Stimulated activated CD4-positive, alpha-beta T cell treated with anti-CD3 and anti-CD28 coated beads, Interleukin-2, amount 100 ng/mL, for 4 hours (primary cell): ENCODE measurements at regions not wholly inside any gene's neighbourhood (a gene's known extent, or its start where the extent isn't known, plus 50 kb on each side); places are given as distances from the start of the nearest gene placed in this dataset.

Experiments used
- DNase-seq: peaks from one replicate; pipeline ENCODE4 v3.0.0-alpha.2; 2020; ENCODE audit warnings: low read depth

DNA sequence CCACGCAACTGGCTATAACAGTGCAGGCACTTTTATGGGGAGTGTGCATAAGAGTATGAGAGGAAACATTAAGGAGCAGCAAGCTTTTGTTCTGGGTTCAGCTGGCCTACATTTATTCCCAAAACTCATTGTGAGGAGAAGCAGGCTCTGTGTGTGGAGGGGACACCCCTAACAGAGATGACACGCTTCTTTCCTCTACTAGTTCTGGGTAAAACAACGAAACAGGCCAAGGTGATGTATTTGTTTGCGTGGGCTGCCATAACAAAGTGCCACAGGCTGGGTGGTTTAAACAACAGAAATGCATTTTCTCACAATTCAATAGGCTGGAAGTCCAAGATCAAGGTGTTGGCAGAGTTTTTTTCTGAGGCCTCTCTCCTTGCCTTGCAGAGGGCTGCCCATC, 488.6 kb downstream of the MID1IP1 start:
- no peak for DNase-seq

DNA sequence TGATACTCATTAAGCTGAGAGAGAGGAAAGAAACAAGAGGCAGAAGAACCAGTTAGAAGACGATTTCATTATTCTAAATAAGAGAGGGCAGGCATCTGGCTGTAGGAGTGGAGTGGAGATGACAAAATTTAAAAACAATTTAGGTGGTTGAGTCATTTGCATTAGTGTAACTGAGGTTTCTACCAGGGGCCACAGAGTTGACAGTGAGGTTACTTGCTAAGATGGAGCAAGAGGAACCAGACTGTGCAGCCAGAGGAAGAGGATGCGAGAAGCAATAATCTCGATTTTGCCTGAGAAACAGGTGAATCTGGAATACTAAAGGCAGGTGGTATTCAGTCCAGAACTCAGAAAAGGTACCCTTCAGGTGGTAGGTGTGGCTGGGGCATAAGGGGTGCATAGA, 491.9 kb downstream of the MID1IP1 start:
- DNase-seq: no peak

DNA sequence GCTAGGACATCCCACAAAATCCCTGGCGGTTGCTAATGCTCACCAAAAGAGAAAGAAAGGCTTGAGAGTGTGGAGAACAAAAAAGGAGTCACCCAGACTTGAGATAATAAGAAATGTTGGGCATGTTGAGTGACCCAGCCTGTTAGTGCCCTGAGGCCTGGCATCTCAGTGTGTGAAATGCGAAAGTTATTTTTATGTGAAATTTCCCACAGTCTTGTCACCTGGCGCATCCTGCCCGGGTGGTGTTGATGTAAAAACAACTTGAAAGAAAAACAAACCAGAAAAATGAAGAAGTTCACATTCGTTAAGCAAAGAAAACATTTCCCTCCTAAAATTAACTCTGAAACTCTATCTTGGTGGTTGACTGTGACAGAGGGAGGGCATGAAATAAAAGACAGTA, 495.2 kb downstream of the MID1IP1 start:
- DNase-seq: no peak

DNA sequence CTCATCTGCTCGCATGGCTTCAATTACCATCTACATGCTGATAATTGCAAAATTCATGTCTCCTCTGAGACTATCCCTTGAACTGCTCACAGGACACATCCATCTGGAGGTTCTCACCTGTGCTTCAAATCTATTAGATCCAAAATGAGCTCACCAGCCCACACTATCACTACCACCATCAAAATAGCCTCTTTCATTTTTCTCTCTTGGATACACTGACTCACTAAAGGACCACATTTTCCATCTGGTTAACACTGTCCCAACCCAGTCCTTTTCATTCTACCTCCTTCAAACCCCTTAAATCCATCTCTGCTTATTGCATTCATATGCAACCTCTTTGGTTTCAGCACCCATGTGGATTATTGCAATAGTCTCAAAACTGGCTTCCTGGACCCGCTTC, 497.6 kb downstream of the MID1IP1 start:
- no peak for DNase-seq

DNA sequence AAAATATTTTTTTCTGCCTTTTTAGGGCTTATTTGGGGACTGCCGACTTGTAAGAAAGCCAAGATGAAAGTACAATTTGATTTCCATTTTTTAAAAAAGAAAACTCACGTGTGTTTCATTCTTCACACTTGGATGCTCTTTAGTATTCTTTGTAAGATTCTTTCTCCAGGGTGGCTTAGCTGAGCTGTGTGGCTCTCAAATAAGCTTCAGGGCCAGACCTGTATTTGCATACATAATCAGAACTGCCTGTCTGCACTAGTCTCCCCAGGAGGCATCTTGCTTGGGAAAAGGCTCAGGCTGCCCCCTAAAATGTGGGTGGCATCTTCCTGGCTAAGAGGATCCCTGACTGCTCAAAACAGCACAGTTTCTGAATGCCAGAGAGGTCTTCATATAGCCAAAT, 498.4 kb downstream of the MID1IP1 start:
- DNase-seq: no peak

DNA sequence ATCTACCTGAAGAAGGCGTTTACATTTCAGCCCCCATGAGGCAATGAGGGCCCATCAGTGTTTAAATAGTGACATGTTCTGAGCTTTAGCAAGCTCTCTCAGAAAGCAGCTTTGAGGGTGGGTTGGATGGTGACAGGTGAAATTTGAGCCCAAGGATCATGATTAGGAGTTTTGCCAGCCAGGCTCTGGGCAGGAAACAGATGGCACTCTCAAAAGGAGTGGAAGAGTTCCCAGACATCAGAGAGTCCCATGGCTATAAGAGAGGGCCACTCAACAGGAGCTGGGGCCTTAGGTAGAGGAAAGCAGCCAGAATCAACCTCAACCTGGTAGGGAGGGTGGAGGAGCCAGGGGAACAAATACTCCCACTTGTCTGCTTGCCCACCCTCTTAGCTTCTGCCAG, 499.8 kb downstream of the MID1IP1 start:
- no peak for DNase-seq

DNA sequence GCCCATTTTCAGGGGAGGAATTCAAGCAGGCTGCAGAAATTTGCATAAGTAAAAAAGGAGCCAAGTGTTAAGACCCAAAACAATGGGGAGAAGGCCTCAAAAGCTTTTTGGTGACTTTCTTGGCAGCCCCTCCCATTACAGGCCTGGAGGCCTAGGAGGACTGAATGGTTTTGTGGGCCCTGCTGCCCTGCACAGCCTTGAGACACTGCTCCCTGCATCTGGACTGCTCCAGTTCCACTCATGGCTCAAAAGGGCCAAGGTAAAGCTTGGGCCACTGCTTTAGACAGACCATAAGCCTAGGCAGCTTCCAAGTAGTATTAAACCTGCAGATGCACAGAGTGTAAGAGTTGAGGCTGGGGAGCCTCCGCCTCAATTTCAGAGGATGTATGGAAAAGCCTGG, 501.6 kb downstream of the MID1IP1 start:
- DNase-seq: no peak

DNA sequence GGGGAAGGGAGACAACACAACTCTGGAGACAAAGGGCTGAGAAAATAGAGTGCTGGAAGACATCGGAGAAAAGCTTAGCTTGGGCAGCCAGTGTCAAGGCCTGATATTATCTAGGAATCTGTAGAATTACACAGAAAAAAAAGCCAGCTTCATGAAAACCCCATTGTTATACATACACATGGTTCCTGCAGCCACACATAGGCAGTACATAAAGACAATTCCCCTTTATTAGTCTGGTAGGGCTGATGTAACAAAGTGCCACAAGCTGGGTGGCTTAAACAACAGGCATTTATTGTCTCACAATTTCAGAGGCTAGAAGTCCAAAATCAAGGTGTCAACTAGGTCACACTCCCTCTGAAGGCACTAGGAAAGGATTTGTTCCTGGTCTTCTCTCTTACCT, 503.5 kb downstream of the MID1IP1 start:
- DNase-seq: no peak

DNA sequence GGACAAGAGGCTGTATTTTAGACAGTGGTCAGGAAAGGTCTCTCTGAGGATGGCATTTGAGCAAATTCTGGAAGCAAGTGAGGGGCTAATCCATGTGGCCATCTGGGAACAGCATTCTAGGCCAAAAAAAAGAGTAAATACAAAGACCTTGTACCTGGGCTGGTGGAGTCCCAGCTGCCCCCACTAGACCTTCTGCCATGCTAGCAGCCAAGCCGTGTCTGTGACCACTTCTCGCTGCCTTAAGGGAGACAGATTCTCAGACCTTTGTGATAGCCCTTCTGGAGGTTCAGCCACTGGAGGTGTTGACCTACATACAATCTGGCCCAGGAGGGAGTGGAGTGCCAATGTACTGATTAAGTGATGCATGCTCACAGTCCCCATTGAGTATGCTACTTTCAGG, 506.2 kb downstream of the MID1IP1 start:
- no peak for DNase-seq

DNA sequence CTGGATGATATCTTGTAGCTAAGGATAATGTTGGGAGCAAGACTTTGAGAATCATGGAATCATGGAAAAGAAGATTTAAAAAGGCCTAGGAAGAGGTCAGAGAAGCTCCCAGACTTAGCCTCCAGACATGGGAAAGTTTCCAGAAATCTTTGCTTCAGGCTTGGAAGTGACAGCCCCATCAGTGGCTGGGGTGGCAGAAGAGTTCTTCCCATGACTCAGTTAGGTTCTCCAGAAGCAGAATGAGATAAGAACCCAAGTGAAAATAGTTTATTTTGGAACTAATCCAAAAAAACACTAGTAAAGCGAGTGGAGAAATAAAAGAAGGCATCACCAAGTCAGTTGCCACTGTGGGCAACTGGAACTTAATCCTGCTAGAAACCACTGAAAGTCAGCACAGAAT, 506.9 kb downstream of the MID1IP1 start:
- DNase-seq: no peak

DNA sequence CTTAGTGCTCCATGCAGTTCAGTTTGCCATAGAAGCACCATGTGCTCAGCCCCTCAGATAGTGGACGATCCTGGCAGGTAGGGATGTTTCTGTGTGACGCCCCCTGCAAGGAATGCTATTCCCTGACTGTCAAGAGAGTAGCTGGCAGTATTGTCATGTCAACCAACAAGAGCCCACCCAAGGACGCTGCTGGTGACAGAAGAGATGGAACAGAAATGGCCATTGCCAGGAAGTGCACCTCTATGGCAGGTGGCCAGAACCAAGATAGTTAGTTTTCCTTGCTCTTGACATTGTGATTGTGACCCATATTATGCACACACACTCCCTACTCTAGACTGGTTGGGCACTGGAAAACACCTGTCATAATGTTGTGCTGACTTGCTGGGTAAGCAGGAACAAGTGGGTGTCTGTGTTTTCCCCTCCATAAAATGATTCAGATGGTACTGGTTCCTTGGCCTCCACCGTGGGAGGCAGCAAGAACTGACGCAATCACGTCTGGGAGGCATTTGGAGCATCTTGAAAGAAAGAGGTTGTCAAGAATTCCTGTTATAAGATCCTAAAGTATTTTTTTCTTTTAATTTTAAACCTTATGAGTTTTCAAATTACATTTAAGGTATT, 507.9 kb downstream of the MID1IP1 start:
- peak; percentile 66 for DNase-seq

DNA sequence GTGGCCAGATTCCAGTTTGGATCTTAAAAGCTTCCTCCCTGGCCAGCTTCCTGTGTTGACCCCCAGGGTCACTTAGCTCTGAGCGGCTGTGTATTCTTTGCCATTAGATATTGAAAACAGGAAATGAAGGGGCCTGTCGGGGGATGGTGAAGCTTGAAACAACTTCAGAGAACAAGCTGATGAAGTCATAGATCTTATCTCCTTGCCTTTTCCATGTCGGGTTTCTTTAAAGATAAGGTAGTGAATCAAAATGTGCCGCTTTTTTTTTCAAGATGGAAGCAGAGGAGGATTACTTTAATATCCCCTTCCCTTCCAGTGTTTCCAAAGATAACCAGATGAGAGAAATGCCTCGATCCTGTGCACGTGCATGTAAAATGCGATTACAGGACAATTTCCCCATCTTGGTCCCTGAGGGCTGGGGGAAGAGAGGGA, 508.5 kb downstream of the MID1IP1 start:
- peak; percentile 39 for DNase-seq

DNA sequence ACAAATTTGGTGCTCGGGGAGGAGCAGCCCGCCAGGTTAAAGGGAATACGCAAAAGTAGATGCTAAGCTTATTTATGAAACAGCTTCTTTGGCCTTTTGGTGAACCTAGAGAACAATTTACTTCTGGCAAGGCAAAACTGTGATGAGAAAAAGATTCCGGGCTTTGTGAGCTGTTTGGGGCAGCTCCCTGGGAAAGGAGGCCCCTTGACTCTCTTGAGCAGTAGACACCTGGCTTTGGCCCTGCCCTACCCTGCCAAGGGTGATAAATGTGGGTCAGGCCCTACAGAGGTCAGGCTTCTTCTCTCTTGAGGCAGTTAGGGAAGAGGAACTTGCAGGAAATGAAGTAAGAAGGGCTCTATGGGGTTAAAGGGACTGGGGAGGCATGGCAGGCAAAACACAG, 509.6 kb downstream of the MID1IP1 start:
- no peak for DNase-seq

DNA sequence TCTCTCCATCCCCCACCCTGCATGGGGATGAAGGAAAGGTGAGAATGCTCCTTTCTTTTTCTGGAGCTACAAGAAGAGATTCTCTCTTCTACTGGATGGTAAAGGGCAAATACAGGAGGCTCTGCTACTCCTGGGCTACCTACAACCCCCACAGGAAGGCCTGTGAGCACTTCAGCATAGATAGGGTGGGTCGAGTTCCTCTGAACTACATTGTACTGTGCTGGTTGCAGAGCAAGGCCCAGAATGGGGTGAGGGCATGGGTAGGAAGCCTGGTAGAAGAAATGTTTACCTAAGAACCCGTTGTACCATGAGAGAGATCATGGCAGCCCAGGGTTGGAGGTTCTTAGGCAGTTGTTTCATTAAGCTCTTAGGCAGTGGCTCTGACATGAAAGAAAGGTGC, 510.4 kb downstream of the MID1IP1 start:
- no peak for DNase-seq

DNA sequence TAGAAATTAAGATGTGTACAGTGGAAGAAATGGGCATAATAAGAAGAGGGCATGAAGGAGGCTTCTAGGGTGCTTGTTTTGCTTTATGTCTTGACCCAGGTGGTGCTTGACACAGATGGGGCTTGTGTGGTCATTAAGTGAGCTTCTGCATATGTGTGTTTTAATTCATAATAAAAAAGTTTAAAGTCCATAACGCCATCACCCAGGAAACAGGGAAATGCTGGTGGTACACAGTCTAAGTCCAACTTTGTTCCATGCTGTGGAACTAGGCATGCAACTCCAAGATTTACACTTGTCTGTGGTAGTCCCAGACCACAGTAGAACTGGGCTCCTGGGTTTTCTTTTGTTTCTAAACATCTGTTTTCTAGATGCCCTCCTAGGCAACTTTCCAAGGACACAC, 511.9 kb downstream of the MID1IP1 start:
- DNase-seq: no peak

DNA sequence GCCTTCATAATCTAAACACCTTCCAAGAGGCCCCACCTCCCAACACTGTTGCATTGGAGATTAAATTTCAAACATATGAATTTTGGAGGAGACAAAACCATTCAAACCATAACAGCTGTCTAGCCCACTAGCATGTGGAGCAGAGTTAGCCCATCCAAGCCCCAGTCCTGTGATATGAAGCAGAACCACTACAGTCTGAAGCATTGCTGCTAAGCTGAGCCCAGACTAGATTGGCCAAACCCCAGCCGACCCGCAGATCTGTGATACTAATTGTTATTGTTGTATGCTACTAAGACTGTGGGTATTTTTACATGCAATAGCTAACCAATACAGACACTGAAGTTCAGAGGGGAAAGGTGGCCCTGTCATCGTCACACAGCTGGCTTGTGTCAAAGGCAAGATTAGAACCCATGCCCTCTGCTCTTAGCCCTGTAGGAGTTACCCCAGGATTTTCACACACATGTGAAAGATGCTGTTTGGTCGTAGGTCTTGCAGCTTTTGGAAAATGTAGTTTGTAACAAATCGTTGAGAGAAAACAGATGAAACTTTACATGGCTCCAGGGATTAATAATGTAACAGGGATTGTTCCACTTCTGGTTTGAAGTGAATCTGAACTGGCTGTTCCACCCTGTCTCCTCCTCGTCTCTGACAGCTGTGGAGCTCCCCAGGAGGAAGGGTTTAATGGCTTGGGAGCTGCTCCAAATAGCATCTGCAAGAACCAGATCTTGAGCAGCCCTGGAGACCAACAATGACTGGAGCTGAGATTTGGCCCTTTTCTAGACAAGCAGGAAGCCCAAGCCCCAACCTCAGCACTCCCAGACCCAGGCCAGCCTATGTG, 517.5 kb downstream of the MID1IP1 start:
- no peak for DNase-seq

DNA sequence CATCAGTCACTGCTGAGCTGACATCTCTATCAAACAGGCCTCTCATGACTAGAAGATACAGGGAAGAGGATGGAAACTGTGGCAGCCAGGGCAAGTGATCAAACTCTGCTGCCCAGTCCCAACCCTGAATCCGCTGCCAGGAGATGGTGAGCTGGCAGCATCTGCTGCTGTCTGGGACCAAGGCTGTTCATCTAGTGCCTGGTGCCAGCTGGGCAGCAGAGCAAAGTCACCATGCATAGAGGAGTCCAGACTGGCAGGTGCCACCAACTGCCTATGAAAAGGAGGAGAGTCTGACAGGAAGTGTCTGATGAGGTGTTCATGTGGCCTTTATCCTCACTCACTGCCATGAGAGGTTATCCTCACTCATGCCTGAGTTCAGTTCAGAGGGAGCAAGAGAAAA, 518.9 kb downstream of the MID1IP1 start:
- no peak for DNase-seq

DNA sequence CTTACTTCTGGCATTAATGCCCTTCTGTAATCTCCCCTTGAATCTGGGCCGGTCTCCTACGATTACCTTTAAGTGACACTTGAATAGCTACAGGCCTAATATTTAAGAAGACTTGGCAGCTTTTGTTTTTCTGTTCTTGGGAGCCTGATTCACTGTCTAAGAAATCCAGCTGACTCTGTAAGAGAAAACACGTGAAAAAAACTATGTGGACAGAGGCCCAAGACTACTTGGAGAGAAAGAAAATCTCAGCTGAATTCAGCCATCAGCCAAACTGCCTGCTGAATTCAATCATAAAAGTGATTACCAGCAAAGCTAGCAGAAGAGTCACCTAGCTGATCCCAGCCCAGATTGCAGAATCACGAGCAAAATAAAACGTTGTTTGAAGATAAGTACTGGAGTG, 521.2 kb downstream of the MID1IP1 start:
- DNase-seq: no peak

DNA sequence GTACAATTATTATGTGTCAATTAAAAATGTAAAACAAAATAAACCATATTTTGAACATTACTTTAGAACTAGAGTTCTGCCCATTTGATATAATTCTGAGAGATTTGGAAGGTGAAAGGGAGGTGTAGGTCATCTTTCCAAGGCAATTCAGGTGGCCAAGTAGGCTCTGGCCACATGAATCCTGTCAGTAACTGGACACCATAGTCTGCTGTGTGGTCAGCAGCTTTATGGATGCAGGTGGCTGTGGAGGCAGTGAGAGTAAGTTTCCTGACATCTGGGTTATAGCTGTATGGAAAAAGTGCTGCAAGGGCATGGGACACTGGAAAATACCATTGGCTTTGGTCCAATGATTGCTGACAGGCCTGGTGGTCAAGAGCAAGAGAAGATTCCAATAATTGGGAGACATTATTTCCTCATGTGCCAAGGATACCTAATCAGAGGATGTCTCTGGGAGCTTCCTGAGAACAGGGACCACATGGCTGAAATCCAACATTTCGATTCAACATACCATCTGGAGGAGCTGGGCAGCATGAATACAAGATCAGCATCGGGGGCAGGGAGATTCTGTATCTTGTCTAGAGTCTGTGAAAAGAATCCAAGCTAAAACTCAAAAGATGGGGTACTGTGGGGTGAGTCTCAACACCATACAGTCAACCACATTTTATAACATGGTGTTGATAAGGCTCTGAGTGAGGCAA, 523.1 kb downstream of the MID1IP1 start:
- no peak for DNase-seq

DNA sequence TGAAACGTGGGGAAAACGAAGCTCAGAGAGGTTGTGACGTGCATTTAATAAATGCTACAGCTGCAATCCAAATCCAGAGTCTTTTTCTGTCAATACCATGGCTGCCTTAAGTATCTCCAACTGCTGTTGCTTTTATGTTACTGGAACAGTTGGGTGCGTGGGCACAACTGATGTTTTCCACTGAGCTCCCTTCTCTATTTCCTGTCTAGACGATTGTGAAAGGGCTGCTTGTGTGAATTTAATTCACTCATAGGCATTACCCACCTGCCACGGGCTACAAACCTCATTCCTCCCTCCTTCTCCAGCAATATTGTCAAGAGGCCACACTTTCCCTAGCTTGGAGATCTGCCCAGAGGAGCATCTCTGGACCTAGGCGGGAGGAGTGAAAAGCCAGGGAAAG, 526.0 kb downstream of the MID1IP1 start:
- DNase-seq: peak; percentile 58

DNA sequence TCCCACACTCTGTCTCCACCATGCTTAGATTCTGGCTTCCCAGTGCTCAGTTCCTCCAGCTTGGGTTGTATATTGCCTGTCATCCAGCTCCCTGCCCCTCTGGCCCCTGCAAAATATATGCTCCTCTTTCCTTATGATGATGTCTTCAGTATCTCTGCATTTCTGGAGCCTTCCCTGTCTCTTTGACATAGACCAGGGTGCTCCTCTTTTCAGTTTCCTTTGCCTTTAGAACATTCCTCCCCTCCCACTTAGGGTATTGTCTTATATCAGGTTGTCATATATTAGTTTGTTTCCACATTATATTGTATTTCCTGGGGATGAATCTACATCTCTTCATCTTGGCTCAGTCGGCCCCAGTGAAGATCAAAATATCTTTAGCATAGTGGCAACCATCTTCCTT, 526.4 kb downstream of the MID1IP1 start:
- DNase-seq: no peak

DNA sequence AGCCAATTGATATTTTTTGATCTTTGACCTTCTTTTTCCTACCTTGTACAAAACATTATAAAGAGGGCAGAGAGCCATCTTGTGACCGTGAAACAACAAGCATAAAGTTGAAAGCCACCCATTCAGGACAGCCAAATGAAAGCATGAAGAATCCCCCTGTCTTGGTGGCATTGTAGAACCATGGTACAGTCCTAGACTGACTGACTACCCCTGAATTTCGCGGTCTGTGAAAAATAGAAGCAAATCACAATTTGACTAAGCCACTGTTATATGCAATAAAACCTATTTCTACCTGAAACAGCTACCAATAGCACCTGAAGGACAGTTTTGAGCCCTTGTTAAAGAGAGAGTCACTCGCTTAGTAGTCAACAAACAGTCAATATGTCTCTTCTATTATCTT, 527.4 kb downstream of the MID1IP1 start:
- DNase-seq: no peak

DNA sequence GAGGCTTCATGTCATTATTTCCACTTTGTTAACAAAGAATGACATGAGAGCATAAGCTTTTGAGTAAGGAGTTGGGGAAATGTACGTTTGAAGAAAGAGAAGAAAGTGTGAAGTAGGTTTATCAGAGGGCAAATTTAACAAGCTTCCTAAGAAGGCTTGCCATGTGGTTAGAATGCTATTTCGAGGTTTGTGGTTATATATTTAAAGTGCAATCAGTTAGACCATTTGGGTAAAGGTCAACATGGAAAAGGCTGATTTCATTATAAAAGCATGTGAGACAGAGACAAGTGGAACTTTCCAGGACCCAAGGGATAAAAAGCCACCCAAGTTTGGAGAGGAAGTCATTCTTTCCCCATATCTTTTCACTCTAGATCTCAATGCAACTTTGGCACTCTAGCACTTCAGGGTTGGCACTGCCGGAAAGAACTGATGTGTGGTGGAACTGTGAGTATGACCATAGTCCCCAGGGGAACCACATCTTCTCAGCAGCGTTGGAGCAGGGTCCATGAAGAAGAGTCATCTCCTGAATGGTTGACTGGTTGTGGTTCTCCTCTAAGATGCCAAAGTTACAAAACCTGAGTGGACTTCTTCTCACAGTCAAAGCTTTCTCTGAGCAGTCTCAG, 529.9 kb downstream of the MID1IP1 start:
- DNase-seq: no peak
